Stimulated activated CD4-positive, alpha-beta T cell treated with anti-CD3 and anti-CD28 coated beads, Interleukin-1b, Interleukin-23, amount 100 ng/mL, for 4 hours (primary cell): ENCODE measurements at regions not wholly inside any gene's neighbourhood (a gene's known extent, or its start where the extent isn't known, plus 50 kb on each side); places are given as distances from the start of the nearest gene placed in this dataset.

Experiments
- DNase-seq, 2 donors: peaks; one replicate each; pipeline ENCODE4 v3.0.0-alpha.2; 2020; ENCODE audit warnings: low read depth in 2 of 2

GRCh38 chr3:194804796-194805195 lies 119.1 kb downstream of the FAM43A start:
- DNase-seq, result no peak

- no peak for DNase-seq
Measured at GRCh38 chr3:194805546-194805945, 119.9 kb downstream of the FAM43A start.

GRCh38 chr3:194806991-194807630 lies 121.4 kb downstream of the FAM43A start:
- no peak for DNase-seq

GRCh38 chr3:194808640-194809097 lies 123.0 kb downstream of the FAM43A start:
- no peak for DNase-seq

- no peak for DNase-seq
Measured at GRCh38 chr3:194809382-194809781, 123.7 kb downstream of the FAM43A start.

GRCh38 chr3:194810076-194810475 lies 124.4 kb downstream of the FAM43A start:
- DNase-seq, result no peak

GRCh38 chr3:194811118-194811517 lies 125.4 kb downstream of the FAM43A start:
- DNase-seq, result no peak

GRCh38 chr3:194812176-194812575 lies 126.5 kb downstream of the FAM43A start:
- DNase-seq, result no peak

GRCh38 chr3:194814878-194815357 lies 129.2 kb downstream of the FAM43A start:
- DNase-seq, result no peak

GRCh38 chr3:194816748-194817591 lies 131.3 kb downstream of the FAM43A start:
- no peak for DNase-seq

GRCh38 chr3:194817592-194817930 lies 131.9 kb downstream of the FAM43A start:
- DNase-seq, result no peak

GRCh38 chr3:194817936-194818335 lies 132.3 kb downstream of the FAM43A start:
- DNase-seq, result no peak

- no peak for DNase-seq
Measured at GRCh38 chr3:194824100-194824499, 138.4 kb downstream of the FAM43A start.

- no peak for DNase-seq
Measured at GRCh38 chr3:194824701-194825111, 139.0 kb downstream of the FAM43A start.

GRCh38 chr3:194826594-194826993 lies 140.9 kb downstream of the FAM43A start:
- no peak for DNase-seq

- no peak for DNase-seq
Measured at GRCh38 chr3:194827486-194827885, 141.8 kb downstream of the FAM43A start.

- DNase-seq, result no peak
Measured at GRCh38 chr3:194828116-194828515, 142.4 kb downstream of the FAM43A start.

- no peak for DNase-seq
Measured at GRCh38 chr3:194828926-194829325, 143.2 kb downstream of the FAM43A start.

GRCh38 chr3:194830401-194830800 lies 144.7 kb downstream of the FAM43A start:
- no peak for DNase-seq

- no peak for DNase-seq
Measured at GRCh38 chr3:194830978-194831377, 145.3 kb downstream of the FAM43A start.

GRCh38 chr3:194832346-194833104 lies 146.8 kb downstream of the FAM43A start:
- DNase-seq, result no peak
